Ectodermal cell (in vitro differentiated cells): ENCODE measurements at regions not wholly inside any gene's neighbourhood (a gene's known extent, or its start where the extent isn't known, plus 50 kb on each side); places are given as distances from the start of the nearest gene placed in this dataset.
"Not testable (repeated sequence)": the region's sequence is repeated elsewhere in the genome, so short reads cannot be mapped to it uniquely, and the experiment has no call there.

ENCODE experiments used
- H3K27ac ChIP-seq: 2 replicates; pipeline ENCODE4 v1.7.0; 2013; ENCODE audit warnings: mild to moderate bottlenecking, low read depth, low read length; ENCODE audit not compliant: insufficient read depth, poor library complexity, severe bottlenecking
- H3K27me3 ChIP-seq: 2 replicates; pipeline ENCODE4 v1.7.0; 2013; ENCODE audit warnings: mild to moderate bottlenecking, low read length; ENCODE audit not compliant: insufficient read depth, control insufficient read depth, poor library complexity, severe bottlenecking
- H3K36me3 ChIP-seq: one replicate; pipeline ENCODE4 v1.7.0; 2013; ENCODE audit warnings: low read length; ENCODE audit not compliant: control insufficient read depth, insufficient read depth
- H3K4me1 ChIP-seq: one replicate; pipeline ENCODE4 v1.7.0; 2013; ENCODE audit warnings: low read length; ENCODE audit not compliant: control insufficient read depth, insufficient read depth
- H3K4me3 ChIP-seq: 2 replicates; pipeline ENCODE4 v1.7.0; 2013; ENCODE audit warnings: low read depth, low read length, control low read depth; ENCODE audit not compliant: insufficient read depth
- H3K9me3 ChIP-seq: 2 replicates; pipeline ENCODE4 v1.7.0; 2013; ENCODE audit warnings: mild to moderate bottlenecking, low read length, moderate library complexity; ENCODE audit not compliant: control insufficient read depth
- WGBS, 2 experiments: methylation state at CpG; one replicate each; pipeline ENCODE4 v1.1.7; 2013; ENCODE audit warnings: missing lambda C conversion rate in 2 of 2; 5-methylcytosine and 5-hydroxymethylcytosine counted together

GRCh38 chr22:26972915-26973314 lies 315.5 kb downstream of the MIAT start:
- not testable (repeated sequence) for H3K4me3 ChIP-seq, H3K9me3 ChIP-seq, H3K27me3 ChIP-seq, H3K36me3 ChIP-seq, H3K27ac ChIP-seq, H3K4me1 ChIP-seq
- WGBS, 2 experiments, result 85 to 90% methylated on average over 4 to 5 of the region's 5 CpGs

GRCh38 chr22:26974034-26974433 lies 316.6 kb downstream of the MIAT start:
- H3K4me1 ChIP-seq, result no peaks in the 10 kb centered on the region
- no peak overlapping the region for H3K27ac ChIP-seq
- H3K4me3 ChIP-seq, result no peak overlapping the region
- no peaks in the 10 kb centered on the region for H3K27me3 ChIP-seq
- H3K9me3 ChIP-seq, result no peaks in the 10 kb centered on the region
- WGBS, 2 experiments, result 88 to 96% methylated on average over 3 of the region's 3 CpGs
- no peaks in the 10 kb centered on the region for H3K36me3 ChIP-seq

- Histone ChIP-seq H3K4me1 (no peaks in the 10 kb centered on the region), H3K36me3 (no peaks in the 10 kb centered on the region), H3K27me3 (no peaks in the 10 kb centered on the region), H3K9me3 (no peaks in the 10 kb centered on the region), H3K4me3 (no peak overlapping the region), H3K27ac (no peak overlapping the region)
- 70 to 72% methylated on average over 4 of the region's 4 CpGs for WGBS, 2 experiments
Measured at GRCh38 chr22:26974914-26975803, 317.8 kb downstream of the MIAT start.

GRCh38 chr22:26975865-26976264 lies 318.5 kb downstream of the MIAT start:
- no peaks in the 10 kb centered on the region for H3K9me3 ChIP-seq
- WGBS, 2 experiments, result 83 to 85% methylated on average over 3 of the region's 3 CpGs
- no peaks in the 10 kb centered on the region for H3K36me3 ChIP-seq
- H3K4me3 ChIP-seq, result no peak overlapping the region
- H3K4me1 ChIP-seq, result no peaks in the 10 kb centered on the region
- no peak overlapping the region for H3K27ac ChIP-seq
- H3K27me3 ChIP-seq, result no peaks in the 10 kb centered on the region

GRCh38 chr22:26977741-26978376 lies 320.5 kb downstream of the MIAT start:
- Histone ChIP-seq H3K27me3 (no peaks in the 10 kb centered on the region), H3K4me3 (no peak overlapping the region), H3K9me3 (no peaks in the 10 kb centered on the region), H3K4me1 (no peaks in the 10 kb centered on the region), H3K36me3 (no peaks in the 10 kb centered on the region), H3K27ac (no peak overlapping the region)
- 70 to 72% methylated on average over 5 of the region's 5 CpGs for WGBS, 2 experiments

- no peaks in the 10 kb centered on the region for H3K9me3 ChIP-seq
Measured at GRCh38 chr22:26979294-26979693, 321.9 kb downstream of the MIAT start.

GRCh38 chr22:26981111-26981510 lies 323.7 kb downstream of the MIAT start:
- no peaks in the 10 kb centered on the region for H3K36me3 ChIP-seq
- H3K4me1 ChIP-seq, result peaks cover 7% of the 10 kb centered on the region
- no peaks in the 10 kb centered on the region for H3K27me3 ChIP-seq
- H3K4me3 ChIP-seq, result no peak overlapping the region
- no peak overlapping the region for H3K27ac ChIP-seq
- WGBS, 2 experiments, result 84 to 86% methylated on average over 7 of the region's 7 CpGs
- no peaks in the 10 kb centered on the region for H3K9me3 ChIP-seq

More at GRCh38 chr22:26979294-26979693, 321.9 kb downstream of the MIAT start:
- Histone ChIP-seq H3K4me3 (no peak overlapping the region), H3K4me1 (no peaks in the 10 kb centered on the region), H3K27ac (no peak overlapping the region), H3K27me3 (no peaks in the 10 kb centered on the region), H3K36me3 (no peaks in the 10 kb centered on the region)
- WGBS, 2 experiments, result 53 to 56% methylated on average over 6 of the region's 6 CpGs

GRCh38 chr22:26981541-26981940 lies 324.2 kb downstream of the MIAT start:
- Histone ChIP-seq H3K27me3 (no peaks in the 10 kb centered on the region), H3K9me3 (no peaks in the 10 kb centered on the region), H3K27ac (no peak overlapping the region), H3K36me3 (no peaks in the 10 kb centered on the region), H3K4me3 (no peak overlapping the region), H3K4me1 (peaks cover 11% of the 10 kb centered on the region)
- 89 to 90% methylated on average over 5 of the region's 5 CpGs for WGBS, 2 experiments

GRCh38 chr22:26983311-26983710 lies 325.9 kb downstream of the MIAT start:
- Histone ChIP-seq H3K27me3 (no peaks in the 10 kb centered on the region), H3K27ac (no peak overlapping the region), H3K9me3 (no peaks in the 10 kb centered on the region), H3K4me1 (peaks cover 21% of the 10 kb centered on the region), H3K4me3 (no peak overlapping the region), H3K36me3 (no peaks in the 10 kb centered on the region)
- 66 to 74% methylated on average over 1 of the region's 1 CpG for WGBS, 2 experiments

GRCh38 chr22:26985206-26985605 lies 327.8 kb downstream of the MIAT start:
- H3K27me3 ChIP-seq, result no peaks in the 10 kb centered on the region
- no peaks in the 10 kb centered on the region for H3K36me3 ChIP-seq
- 74% methylated on average over 2 of the region's 2 CpGs for WGBS, 2 experiments
- no peak overlapping the region for H3K27ac ChIP-seq
- no peaks in the 10 kb centered on the region for H3K9me3 ChIP-seq
- peaks cover 21% of the 10 kb centered on the region for H3K4me1 ChIP-seq
- no peak overlapping the region for H3K4me3 ChIP-seq
